Fibroblast of lung (primary cell): ENCODE measurements at regions not wholly inside any gene's neighbourhood (a gene's known extent, or its start where the extent isn't known, plus 50 kb on each side); places are given as distances from the start of the nearest gene placed in this dataset.
A peak's percentile ranks its signal among the peaks of the same experiment; 100 is the strongest.

ENCODE experiments used
- DNase-seq, 2 donors: peaks; one replicate each; pipeline versions ENCODE4 v3.0.0 to v3.0.0-alpha.2; 2010; ENCODE audit warnings: low read depth in 2 of 2
- H2AFZ ChIP-seq: 2 replicates; pipeline ENCODE4 v1.5.1; 2012; ENCODE audit warnings: low read length, control low read depth, inconsistent platforms
- H3K27ac ChIP-seq: 2 replicates; pipeline ENCODE4 v1.5.1; 2011; ENCODE audit warnings: low read length, control low read depth; ENCODE audit not compliant: insufficient read depth
- H3K27me3 ChIP-seq: 2 replicates; pipeline ENCODE4 v1.5.1; 2011; ENCODE audit warnings: mild to moderate bottlenecking, low read length; ENCODE audit not compliant: control insufficient read depth, insufficient read depth
- H3K36me3 ChIP-seq: 2 replicates; pipeline ENCODE4 v1.5.1; 2011; ENCODE audit warnings: low read length; ENCODE audit not compliant: control insufficient read depth, insufficient read depth
- H3K4me1 ChIP-seq: 2 replicates; pipeline ENCODE4 v1.5.1; 2011; ENCODE audit warnings: low read length; ENCODE audit not compliant: control insufficient read depth, insufficient read depth; ENCODE audit errors: extremely low read depth
- H3K4me2 ChIP-seq: 2 replicates; pipeline ENCODE4 v1.5.1; 2011; ENCODE audit warnings: low read length, control low read depth; ENCODE audit not compliant: insufficient read depth; ENCODE audit errors: extremely low read depth
- H3K4me3 ChIP-seq, 4 experiments: fragments of 200-600 bp in 1 of 4; sonication (generic) in 1 of 4; replicated peaks in 1 of 4; 2 replicates each; pipeline ENCODE4 v1.5.1; 2011 to 2016; ENCODE audit warnings: low read length in 4 of 4, low read depth in 3 of 4, mild to moderate bottlenecking in 3 of 4, control low read depth in 2 of 4, inconsistent platforms in 1 of 4, mixed read lengths in 1 of 4; ENCODE audit not compliant: insufficient read depth in 1 of 4; ENCODE audit errors: control extremely low read depth in 1 of 4
- H3K79me2 ChIP-seq: 2 replicates; pipeline ENCODE4 v1.5.1; 2012; ENCODE audit warnings: mild to moderate bottlenecking, low read length, inconsistent platforms; ENCODE audit not compliant: control insufficient read depth, insufficient read depth
- H3K9ac ChIP-seq: 2 replicates; pipeline ENCODE4 v1.5.1; 2011; ENCODE audit warnings: mild to moderate bottlenecking, low read length, control low read depth; ENCODE audit not compliant: insufficient read depth
- H3K9me3 ChIP-seq: 2 replicates; pipeline ENCODE4 v1.5.1; 2012; ENCODE audit warnings: low read depth, low read length; ENCODE audit not compliant: control insufficient read depth, insufficient read depth
- H4K20me1 ChIP-seq: 2 replicates; pipeline ENCODE4 v1.5.1; 2011; ENCODE audit warnings: low read length; ENCODE audit not compliant: control insufficient read depth, insufficient read depth; ENCODE audit errors: extremely low read depth
- EZH2 ChIP-seq: IDR thresholded peaks from 2 replicates; pipeline ENCODE4 v1.5.1; 2012; ENCODE audit warnings: low read length, control low read depth, mild to moderate bottlenecking; ENCODE audit errors: missing control alignments
- TF ChIP-seq, protein P1 (sequence below), 2 donors: IDR thresholded peaks in 1 of 2; conservative IDR thresholded peaks in 1 of 2; 1 replicate in 1 of 2; 2 replicates in 1 of 2; pipeline ENCODE4 v1.5.1; 2011 to 2012; ENCODE audit warnings: low read length in 2 of 2, control low read depth in 1 of 2, inconsistent platforms in 1 of 2, low read depth in 1 of 2, mild to moderate bottlenecking in 1 of 2

DNA sequence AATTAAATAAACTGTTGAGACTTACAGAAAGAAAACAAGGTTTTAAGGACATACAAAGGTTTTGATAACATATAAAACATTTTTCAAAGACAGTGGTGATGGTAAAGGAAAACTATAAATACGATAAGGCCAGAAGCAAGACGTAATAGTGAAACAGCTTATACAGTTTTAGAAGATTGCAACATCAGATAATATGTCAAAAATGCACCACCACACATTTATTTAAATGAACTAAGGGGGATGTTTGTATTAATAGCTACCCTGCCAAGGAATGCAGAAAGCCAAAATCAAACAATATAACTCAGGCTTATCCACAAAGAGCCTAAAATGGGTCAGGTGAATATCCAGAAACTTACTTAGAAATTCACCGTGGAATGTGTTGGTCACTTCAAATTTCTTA is 981.6 kb upstream of the FAT3 start:
- H3K36me3 ChIP-seq, result no peaks in the 10 kb centered on the region
- H3K4me1 ChIP-seq, result no peaks in the 10 kb centered on the region
- DNase-seq, result peak; percentile 7 to 67
- no peak overlapping the region for H3K9ac ChIP-seq
- H3K27me3 ChIP-seq, result no peaks in the 10 kb centered on the region
- no peak overlapping the region for H2AFZ ChIP-seq
- H4K20me1 ChIP-seq, result no peaks in the 10 kb centered on the region
- H3K27ac ChIP-seq, result no peak overlapping the region
- H3K79me2 ChIP-seq, result no peaks in the 10 kb centered on the region
- no peak overlapping the region for H3K4me3 ChIP-seq
- no peak overlapping the region for H3K4me2 ChIP-seq
- TF ChIP-seq, protein P1, sequence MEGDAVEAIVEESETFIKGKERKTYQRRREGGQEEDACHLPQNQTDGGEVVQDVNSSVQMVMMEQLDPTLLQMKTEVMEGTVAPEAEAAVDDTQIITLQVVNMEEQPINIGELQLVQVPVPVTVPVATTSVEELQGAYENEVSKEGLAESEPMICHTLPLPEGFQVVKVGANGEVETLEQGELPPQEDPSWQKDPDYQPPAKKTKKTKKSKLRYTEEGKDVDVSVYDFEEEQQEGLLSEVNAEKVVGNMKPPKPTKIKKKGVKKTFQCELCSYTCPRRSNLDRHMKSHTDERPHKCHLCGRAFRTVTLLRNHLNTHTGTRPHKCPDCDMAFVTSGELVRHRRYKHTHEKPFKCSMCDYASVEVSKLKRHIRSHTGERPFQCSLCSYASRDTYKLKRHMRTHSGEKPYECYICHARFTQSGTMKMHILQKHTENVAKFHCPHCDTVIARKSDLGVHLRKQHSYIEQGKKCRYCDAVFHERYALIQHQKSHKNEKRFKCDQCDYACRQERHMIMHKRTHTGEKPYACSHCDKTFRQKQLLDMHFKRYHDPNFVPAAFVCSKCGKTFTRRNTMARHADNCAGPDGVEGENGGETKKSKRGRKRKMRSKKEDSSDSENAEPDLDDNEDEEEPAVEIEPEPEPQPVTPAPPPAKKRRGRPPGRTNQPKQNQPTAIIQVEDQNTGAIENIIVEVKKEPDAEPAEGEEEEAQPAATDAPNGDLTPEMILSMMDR (conservative IDR thresholded peaks at IDR 0.05 in 1 of 2, IDR thresholded peaks at IDR 0.05 in 1 of 2; ENCODE audit: low read depth in 1 of 2, low read length in 2 of 2), result no peak
- no peak for TF ChIP-seq EZH2
- H3K9me3 ChIP-seq, result no peaks in the 10 kb centered on the region

DNA sequence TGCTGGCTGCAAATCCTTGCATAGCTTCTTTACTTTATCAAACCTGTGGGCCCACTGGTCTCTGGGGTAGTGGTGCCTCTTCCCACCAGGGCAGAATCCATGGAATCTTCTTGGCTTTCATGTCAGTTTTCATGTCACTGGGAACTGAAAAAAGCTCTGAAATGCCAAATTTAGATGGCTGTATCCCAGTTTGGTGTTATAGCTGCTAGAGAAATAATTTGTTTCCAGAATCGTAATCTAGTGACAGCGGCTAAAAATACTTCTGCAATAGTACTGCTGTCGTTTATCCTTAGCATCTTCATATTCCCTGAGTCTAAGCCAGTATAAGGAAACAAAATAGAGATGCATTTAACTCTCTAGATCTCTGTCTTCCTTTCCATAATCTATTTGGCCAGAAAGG is 983.4 kb upstream of the FAT3 start:
- Histone ChIP-seq H3K4me1 (no peaks in the 10 kb centered on the region), H3K27me3 (no peaks in the 10 kb centered on the region), H3K79me2 (no peaks in the 10 kb centered on the region), H3K36me3 (no peaks in the 10 kb centered on the region), H3K4me3 (no peak overlapping the region), H3K9ac (no peak overlapping the region), H3K4me2 (no peak overlapping the region), H3K9me3 (no peaks in the 10 kb centered on the region), H3K27ac (no peak overlapping the region), H2AFZ (no peak overlapping the region), H4K20me1 (no peaks in the 10 kb centered on the region)
- no peak for DNase-seq
- TF ChIP-seq, protein P1 (conservative IDR thresholded peaks at IDR 0.05 in 1 of 2, IDR thresholded peaks at IDR 0.05 in 1 of 2; ENCODE audit: low read depth in 1 of 2, low read length in 2 of 2), result no peak
- TF ChIP-seq EZH2, result no peak

DNA sequence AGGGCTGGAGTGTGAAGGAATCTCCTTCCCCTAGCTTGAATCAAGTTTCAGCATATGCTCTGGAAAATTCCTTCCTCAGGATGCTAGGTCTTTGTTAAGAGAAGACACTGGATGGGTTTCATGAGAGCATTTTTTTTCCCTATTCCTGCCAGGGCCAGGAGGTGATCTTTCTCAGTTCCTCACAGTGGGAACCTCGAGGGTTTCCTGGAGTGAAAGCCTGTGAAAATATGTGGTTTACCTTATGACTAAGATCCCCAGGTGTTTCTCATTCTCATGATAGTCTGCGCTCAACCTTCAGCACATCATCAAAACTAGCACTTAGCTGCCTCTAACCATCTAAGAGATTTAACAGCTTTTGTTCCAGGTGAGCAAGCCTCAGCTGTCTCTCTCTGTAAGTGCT is 985.3 kb upstream of the FAT3 start:
- Histone ChIP-seq H3K4me1 (no peaks in the 10 kb centered on the region), H3K4me3 (no peak overlapping the region), H3K4me2 (no peak overlapping the region), H3K27ac (no peak overlapping the region), H3K9ac (no peak overlapping the region), H3K27me3 (no peaks in the 10 kb centered on the region), H2AFZ (no peak overlapping the region), H3K36me3 (no peaks in the 10 kb centered on the region), H4K20me1 (no peaks in the 10 kb centered on the region), H3K79me2 (no peaks in the 10 kb centered on the region), H3K9me3 (no peaks in the 10 kb centered on the region)
- TF ChIP-seq, protein P1 (conservative IDR thresholded peaks at IDR 0.05 in 1 of 2, IDR thresholded peaks at IDR 0.05 in 1 of 2; ENCODE audit: low read depth in 1 of 2, low read length in 2 of 2), result no peak
- no peak for TF ChIP-seq EZH2
- DNase-seq, result no peak
